Tibial nerve (tissue), 4 donors: ENCODE measurements at regions not wholly inside any gene's neighbourhood (a gene's known extent, or its start where the extent isn't known, plus 50 kb on each side); places are given as distances from the start of the nearest gene placed in this dataset.

Source experiments
- EP300 ChIP-seq, 2 donors: sonication (generic); formaldehyde crosslinking; IDR thresholded peaks; one replicate each; pipeline ENCODE4 v1.6.1; 2017; ENCODE audit warnings: antibody characterized with exemption in 2 of 2, mild to moderate bottlenecking in 1 of 2
- POLR2A ChIP-seq, 2 donors: fragments of 450-650 bp; IDR thresholded peaks; one replicate each; pipeline ENCODE4 v1.6.1; 2017; ENCODE audit warnings: antibody characterized with exemption in 2 of 2, mild to moderate bottlenecking in 2 of 2, moderate library complexity in 2 of 2
- TF ChIP-seq, protein P1 (sequence below), 5 experiments: fragments of 200-600 bp in 3 of 5; fragments of 450-650 bp in 2 of 5; sonication (generic) in 3 of 5; IDR thresholded peaks; one replicate each; pipeline ENCODE4 v1.5.1; 2016 to 2019; ENCODE audit warnings: antibody characterized with exemption in 5 of 5, mild to moderate bottlenecking in 3 of 5, moderate library complexity in 2 of 5

GRCh38 chr10:128305601-128306345 lies 179.6 kb upstream of the MKI67 start:
- TF ChIP-seq, protein P1, sequence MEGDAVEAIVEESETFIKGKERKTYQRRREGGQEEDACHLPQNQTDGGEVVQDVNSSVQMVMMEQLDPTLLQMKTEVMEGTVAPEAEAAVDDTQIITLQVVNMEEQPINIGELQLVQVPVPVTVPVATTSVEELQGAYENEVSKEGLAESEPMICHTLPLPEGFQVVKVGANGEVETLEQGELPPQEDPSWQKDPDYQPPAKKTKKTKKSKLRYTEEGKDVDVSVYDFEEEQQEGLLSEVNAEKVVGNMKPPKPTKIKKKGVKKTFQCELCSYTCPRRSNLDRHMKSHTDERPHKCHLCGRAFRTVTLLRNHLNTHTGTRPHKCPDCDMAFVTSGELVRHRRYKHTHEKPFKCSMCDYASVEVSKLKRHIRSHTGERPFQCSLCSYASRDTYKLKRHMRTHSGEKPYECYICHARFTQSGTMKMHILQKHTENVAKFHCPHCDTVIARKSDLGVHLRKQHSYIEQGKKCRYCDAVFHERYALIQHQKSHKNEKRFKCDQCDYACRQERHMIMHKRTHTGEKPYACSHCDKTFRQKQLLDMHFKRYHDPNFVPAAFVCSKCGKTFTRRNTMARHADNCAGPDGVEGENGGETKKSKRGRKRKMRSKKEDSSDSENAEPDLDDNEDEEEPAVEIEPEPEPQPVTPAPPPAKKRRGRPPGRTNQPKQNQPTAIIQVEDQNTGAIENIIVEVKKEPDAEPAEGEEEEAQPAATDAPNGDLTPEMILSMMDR (IDR thresholded peaks at IDR 0.05): no peak
- TF ChIP-seq POLR2A (IDR thresholded peaks at IDR 0.05): no peak
- no peak for TF ChIP-seq EP300 (IDR thresholded peaks at IDR 0.05)
